Esophagus squamous epithelium (tissue), 5 donors: ENCODE measurements at regions not wholly inside any gene's neighbourhood (a gene's known extent, or its start where the extent isn't known, plus 50 kb on each side); places are given as distances from the start of the nearest gene placed in this dataset.
"Not testable (repeated sequence)": the region's sequence is repeated elsewhere in the genome, so short reads cannot be mapped to it uniquely, and the experiment has no call there.

Experiments
- DNase-seq: peaks from one replicate; lab custom pipeline; 2025; lab: John Stamatoyannopoulos, UW
- H3K27ac ChIP-seq, 4 donors: fragments of 200-600 bp; sonication (generic); one replicate each; pipeline ENCODE4 v1.5.1; 2016 to 2019; ENCODE audit warnings: mild to moderate bottlenecking in 1 of 4
- H3K27me3 ChIP-seq, 4 donors: fragments of 200-600 bp; sonication (generic); 1 replicate in 3 of 4; 2 replicates in 1 of 4; pipeline versions ENCODE4 v1.5.1 to v1.6.0; 2017 to 2021; ENCODE audit warnings: antibody characterized with exemption in 1 of 4
- H3K36me3 ChIP-seq, 3 donors: fragments of 200-600 bp; sonication (generic); one replicate each; pipeline ENCODE4 v1.5.1; 2016 to 2019
- H3K4me1 ChIP-seq, 3 donors: fragments of 200-600 bp; sonication (generic); one replicate each; pipeline ENCODE4 v1.5.1; 2017 to 2019
- H3K4me3 ChIP-seq, 4 donors: fragments of 200-600 bp; sonication (generic); 1 replicate in 3 of 4; 2 replicates in 1 of 4; pipeline ENCODE4 v1.5.1; 2016 to 2019; ENCODE audit warnings: mild to moderate bottlenecking in 2 of 4, moderate library complexity in 1 of 4
- H3K9me3 ChIP-seq, 3 donors: fragments of 200-600 bp; sonication (generic); one replicate each; pipeline ENCODE4 v1.5.1; 2016 to 2019
- POLR2A ChIP-seq, 4 donors: fragments of 450-650 bp; IDR thresholded peaks; one replicate each; pipeline ENCODE4 v1.6.1; 2017; ENCODE audit warnings: antibody characterized with exemption in 4 of 4, mild to moderate bottlenecking in 4 of 4, moderate library complexity in 3 of 4
- WGBS, 2 donors: methylation state at CpG; one replicate each; pipeline ENCODE4 v1.1.5; 2018; 5-methylcytosine and 5-hydroxymethylcytosine counted together
- intact Hi-C: fragments of 100-400 bp; cut with DNase I; formaldehyde crosslinking; loops from one replicate; pipeline ENCODE4 v1.15.0; 2022
- TF ChIP-seq, protein P1 (sequence below), 6 experiments: fragments of 450-650 bp in 4 of 6; fragments of 200-600 bp in 2 of 6; sonication (generic) in 2 of 6; IDR thresholded peaks; one replicate each; pipeline ENCODE4 v1.5.1; 2016 to 2019; ENCODE audit warnings: antibody characterized with exemption in 6 of 6, mild to moderate bottlenecking in 4 of 6, moderate library complexity in 4 of 6
- donor health status: DM: yes; HTN: yes; CAD: no.

DNA sequence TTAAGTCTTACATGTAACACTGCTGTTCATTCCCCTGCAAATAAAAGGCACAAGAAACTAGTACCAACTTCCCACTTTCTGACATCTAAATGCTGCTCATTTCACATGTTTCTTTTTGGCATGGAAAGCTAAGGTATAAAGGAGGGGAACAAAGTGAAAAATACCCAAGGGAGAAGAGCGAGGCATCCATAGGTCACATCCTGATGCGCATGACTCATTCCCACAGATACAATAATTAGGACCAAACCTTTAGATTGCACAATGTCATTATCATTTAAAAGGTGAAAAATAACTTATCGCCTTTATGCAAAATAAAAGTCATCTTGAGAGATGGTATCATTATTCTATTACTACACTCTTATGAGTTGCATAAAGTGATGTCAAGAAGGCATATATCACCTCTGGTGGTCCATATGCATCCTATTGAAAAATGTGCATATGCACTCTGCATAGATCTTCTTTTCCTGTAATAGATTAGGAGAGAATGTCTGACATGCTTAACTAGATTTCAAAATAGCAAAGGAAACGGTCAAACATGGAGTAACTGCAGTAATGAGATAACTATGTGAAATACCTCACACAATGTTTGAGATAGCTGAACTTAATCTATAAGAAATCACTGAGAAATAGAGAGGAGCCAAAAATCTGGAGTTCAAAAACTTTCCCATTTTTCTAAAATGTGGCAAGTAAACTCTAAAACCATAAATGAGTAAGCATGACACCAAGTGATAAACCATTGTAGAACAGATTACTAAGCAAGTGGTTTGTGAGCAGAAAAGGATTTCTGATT is 382.5 kb upstream of the TMTC1 start:
- WGBS, 2 donors = 72 to 73% methylated on average over 4 of the region's 4 CpGs
- H3K36me3 ChIP-seq = no peaks in the 10 kb centered on the region
- no peaks in the 10 kb centered on the region for H3K9me3 ChIP-seq
- no peak overlapping the region for H3K4me3 ChIP-seq
- intact Hi-C loops = no loop called here
- H3K4me1 ChIP-seq = peaks cover 0 to 8% (median 0%) of the 10 kb centered on the region in 3 donors
- no peak overlapping the region for H3K27ac ChIP-seq
- peaks cover 0 to 25% (median 3%) of the 10 kb centered on the region in 4 donors for H3K27me3 ChIP-seq
- TF ChIP-seq POLR2A (IDR thresholded peaks at IDR 0.05) = no peak
- TF ChIP-seq, protein P1, sequence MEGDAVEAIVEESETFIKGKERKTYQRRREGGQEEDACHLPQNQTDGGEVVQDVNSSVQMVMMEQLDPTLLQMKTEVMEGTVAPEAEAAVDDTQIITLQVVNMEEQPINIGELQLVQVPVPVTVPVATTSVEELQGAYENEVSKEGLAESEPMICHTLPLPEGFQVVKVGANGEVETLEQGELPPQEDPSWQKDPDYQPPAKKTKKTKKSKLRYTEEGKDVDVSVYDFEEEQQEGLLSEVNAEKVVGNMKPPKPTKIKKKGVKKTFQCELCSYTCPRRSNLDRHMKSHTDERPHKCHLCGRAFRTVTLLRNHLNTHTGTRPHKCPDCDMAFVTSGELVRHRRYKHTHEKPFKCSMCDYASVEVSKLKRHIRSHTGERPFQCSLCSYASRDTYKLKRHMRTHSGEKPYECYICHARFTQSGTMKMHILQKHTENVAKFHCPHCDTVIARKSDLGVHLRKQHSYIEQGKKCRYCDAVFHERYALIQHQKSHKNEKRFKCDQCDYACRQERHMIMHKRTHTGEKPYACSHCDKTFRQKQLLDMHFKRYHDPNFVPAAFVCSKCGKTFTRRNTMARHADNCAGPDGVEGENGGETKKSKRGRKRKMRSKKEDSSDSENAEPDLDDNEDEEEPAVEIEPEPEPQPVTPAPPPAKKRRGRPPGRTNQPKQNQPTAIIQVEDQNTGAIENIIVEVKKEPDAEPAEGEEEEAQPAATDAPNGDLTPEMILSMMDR (IDR thresholded peaks at IDR 0.05) = no peak
- DNase-seq = no peak

DNA sequence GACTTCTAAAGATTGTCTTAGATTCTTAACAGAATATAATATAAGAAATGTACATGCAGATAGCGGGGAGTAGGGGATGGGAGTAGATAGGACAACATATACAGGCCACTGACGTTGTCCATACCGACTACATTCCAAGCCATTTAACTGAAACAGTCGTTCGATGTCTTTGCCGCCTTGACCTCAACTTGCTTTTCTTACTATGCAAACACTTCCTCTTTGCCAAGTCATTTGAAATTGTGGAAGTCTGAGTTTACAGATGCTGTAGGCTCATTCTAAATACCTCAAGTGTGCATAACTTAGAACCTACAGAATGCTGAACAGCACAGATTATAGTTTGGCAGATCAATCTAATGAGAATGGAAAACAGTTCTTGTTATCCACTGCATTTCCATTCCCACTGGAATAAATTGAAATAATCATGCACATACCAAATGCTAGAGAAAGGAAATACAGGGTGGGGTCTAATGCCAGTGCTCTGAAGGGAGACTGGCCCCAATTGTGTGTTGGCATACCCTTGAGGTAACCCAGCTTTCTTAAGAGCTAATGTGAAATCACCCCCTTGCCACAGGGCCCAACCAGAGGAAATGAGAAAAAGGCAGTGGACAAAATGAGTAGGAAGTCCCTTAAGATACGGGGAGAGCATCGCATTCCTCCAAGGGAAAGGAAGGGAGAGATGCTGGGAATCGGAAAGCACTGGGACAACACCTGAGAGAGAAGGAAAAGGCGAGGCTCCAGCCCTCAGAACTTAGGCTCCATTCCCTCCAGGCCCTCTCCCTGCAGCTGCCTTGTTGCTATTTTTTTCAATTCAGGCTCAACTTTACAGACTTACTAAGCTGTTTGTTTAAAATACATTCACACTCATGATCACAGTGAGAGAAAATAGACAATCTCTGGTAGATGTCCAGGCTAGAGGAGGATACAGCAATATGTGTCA is 380.9 kb upstream of the TMTC1 start:
- H3K4me3 ChIP-seq = no peak overlapping the region
- no peak for TF ChIP-seq POLR2A (IDR thresholded peaks at IDR 0.05)
- TF ChIP-seq, protein P1 (IDR thresholded peaks at IDR 0.05) = no peak
- H3K36me3 ChIP-seq = no peaks in the 10 kb centered on the region
- H3K27ac ChIP-seq = no peak overlapping the region
- no peak for DNase-seq
- peaks cover 0 to 10% (median 0%) of the 10 kb centered on the region in 4 donors for H3K27me3 ChIP-seq
- 68 to 79% methylated on average over 10 of the region's 10 CpGs for WGBS, 2 donors
- no peaks in the 10 kb centered on the region for H3K9me3 ChIP-seq
- intact Hi-C loops = no loop called here
- H3K4me1 ChIP-seq = no peaks in the 10 kb centered on the region

DNA sequence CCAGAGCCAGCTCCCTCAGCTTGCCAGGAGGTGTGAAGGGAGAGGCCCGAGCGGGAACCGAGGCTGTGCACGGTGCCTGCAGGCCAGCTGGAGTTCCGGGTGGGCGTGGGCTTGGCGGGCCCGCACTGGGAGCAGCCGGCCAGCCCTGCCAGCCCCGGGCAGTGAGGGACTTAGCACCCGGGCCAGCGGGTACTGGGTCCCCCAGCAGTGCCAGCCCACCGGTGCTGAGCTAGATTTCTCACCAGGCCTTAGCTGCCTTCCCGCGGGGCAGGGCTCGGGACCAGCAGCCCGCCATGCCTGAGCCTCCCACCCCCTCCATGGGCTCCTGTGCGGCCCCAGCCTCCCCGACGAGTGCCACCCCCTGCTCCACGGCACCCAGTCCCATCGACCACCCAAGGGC is 373.1 kb upstream of the TMTC1 start:
- intact Hi-C loops, H3K9me3 ChIP-seq, DNase-seq, H3K27ac ChIP-seq, H3K4me1 ChIP-seq, H3K36me3 ChIP-seq, H3K27me3 ChIP-seq, H3K4me3 ChIP-seq: not testable (repeated sequence)
- WGBS, 2 donors = no CpG with 5 or more reads among the region's 22 CpGs

DNA sequence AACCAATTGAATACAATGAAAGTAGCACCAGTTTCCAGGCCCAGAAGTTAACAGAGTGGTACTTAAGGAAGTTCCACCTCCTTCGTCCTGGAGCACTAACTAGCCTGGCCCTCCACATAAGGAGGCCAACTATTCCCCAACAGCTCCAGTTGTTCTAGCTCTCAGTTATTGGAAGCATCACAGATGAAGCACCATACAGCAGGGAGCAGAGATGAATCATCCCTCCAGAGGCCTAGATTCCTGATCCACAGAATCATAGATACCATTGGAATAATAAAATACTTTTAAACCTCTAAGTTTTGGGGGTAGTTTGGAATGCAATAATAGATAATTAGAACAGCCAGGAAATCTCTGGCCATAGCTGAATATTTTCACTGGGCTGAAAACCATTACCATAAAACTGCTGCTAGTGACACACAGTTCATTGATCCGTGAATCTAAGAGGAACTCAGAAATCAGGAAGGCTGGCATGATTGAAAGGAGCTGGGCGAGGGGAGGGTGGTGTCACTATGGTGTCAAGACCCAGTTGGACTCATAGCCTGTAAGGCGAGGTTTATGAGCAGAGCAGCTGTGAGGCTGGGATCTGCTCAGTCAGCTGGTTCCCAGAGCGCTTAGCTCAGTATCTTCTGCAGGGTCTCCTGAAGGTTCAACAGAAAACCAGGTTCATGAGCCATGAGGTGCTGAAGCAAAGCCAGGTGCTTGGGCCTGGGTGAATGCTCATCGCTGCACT is 371.4 kb upstream of the TMTC1 start:
- H3K36me3 ChIP-seq = no peaks in the 10 kb centered on the region
- H3K4me1 ChIP-seq = no peaks in the 10 kb centered on the region
- no peaks in the 10 kb centered on the region for H3K27me3 ChIP-seq
- H3K9me3 ChIP-seq = peaks cover 0 to 4% (median 0%) of the 10 kb centered on the region in 3 donors
- no peak for DNase-seq
- no peak for TF ChIP-seq POLR2A (IDR thresholded peaks at IDR 0.05)
- TF ChIP-seq, protein P1 (IDR thresholded peaks at IDR 0.05) = no peak
- intact Hi-C loops = no loop called here
- no peak overlapping the region for H3K4me3 ChIP-seq
- no peak overlapping the region for H3K27ac ChIP-seq
- 79 to 81% methylated on average over 5 to 6 of the region's 6 CpGs for WGBS, 2 donors

DNA sequence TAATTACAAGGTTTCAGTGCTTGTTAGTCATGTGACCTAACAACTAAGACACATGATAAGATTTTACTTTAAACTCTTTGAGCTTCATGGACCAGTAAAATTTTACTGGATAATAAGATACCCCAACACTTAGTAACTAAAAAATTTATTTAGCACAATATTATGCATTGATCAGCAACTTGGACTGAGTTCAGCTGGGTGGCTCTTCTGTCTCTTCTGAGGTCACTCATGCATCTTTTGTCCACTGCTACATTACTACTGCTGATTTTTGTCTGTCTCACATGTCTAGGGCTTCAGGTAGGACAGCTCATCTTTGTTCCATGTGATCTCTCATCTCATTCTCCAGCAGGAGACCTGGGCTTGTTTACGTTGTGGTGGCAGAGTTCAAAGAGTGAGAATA is 370.2 kb upstream of the TMTC1 start:
- Histone ChIP-seq H3K9me3 (peaks cover 0 to 4% (median 0%) of the 10 kb centered on the region in 3 donors), H3K36me3 (no peaks in the 10 kb centered on the region), H3K4me1 (no peaks in the 10 kb centered on the region), H3K4me3 (no peak overlapping the region), H3K27me3 (no peaks in the 10 kb centered on the region), H3K27ac (no peak overlapping the region)
- intact Hi-C loops = no loop called here
- TF ChIP-seq, protein P1 (IDR thresholded peaks at IDR 0.05) = no peak
- no peak for TF ChIP-seq POLR2A (IDR thresholded peaks at IDR 0.05)
- WGBS, 2 donors = 83% methylated on average over 1 of the region's 1 CpG; no CpG with 5 or more reads in 1 of the 2 donors
- no peak for DNase-seq
